Adrenal gland (tissue), 9 donors: ENCODE measurements at regions not wholly inside any gene's neighbourhood (a gene's known extent, or its start where the extent isn't known, plus 50 kb on each side); places are given as distances from the start of the nearest gene placed in this dataset.
A peak's percentile ranks its signal among the peaks of the same experiment; 100 is the strongest.

Experiments
- DNase-seq, 7 donors: peaks; one replicate each; pipeline ENCODE4 v3.0.0-alpha.2; 2019 to 2020
- H3K27ac ChIP-seq, 5 donors: fragments of 200-600 bp; sonication (generic) in 4 of 5; 1 replicate in 3 of 5; 2 replicates in 2 of 5; pipeline versions ENCODE4 v1.5.1 to v1.8.0; 2016 to 2020; ENCODE audit warnings: mild to moderate bottlenecking in 1 of 5
- H3K27me3 ChIP-seq: fragments of 200-600 bp; 2 replicates; pipeline ENCODE4 v1.8.0; 2021
- H3K36me3 ChIP-seq, 2 donors: fragments of 200-600 bp; replicated peaks in 1 of 2; 1 replicate in 1 of 2; 2 replicates in 1 of 2; pipeline versions ENCODE4 v1.5.1 to v1.8.0; 2018 to 2022
- H3K4me1 ChIP-seq, 2 donors: fragments of 200-600 bp; replicated peaks in 1 of 2; 1 replicate in 1 of 2; 2 replicates in 1 of 2; pipeline versions ENCODE4 v1.5.1 to v1.8.0; 2018 to 2021
- H3K4me3 ChIP-seq, 4 donors: fragments of 200-600 bp; sonication (generic) in 3 of 4; one replicate each; pipeline ENCODE4 v1.5.1; 2016 to 2018
- H3K9me3 ChIP-seq, 3 donors: fragments of 200-600 bp; sonication (generic) in 1 of 3; replicated peaks in 1 of 3; 1 replicate in 2 of 3; 2 replicates in 1 of 3; pipeline versions ENCODE4 v1.5.1 to v1.8.0; 2016 to 2021
- POLR2A ChIP-seq, 2 donors: fragments of 450-650 bp; IDR thresholded peaks; one replicate each; pipeline ENCODE4 v1.6.1; 2017; ENCODE audit warnings: antibody characterized with exemption in 2 of 2, mild to moderate bottlenecking in 2 of 2, moderate library complexity in 1 of 2
- WGBS, 4 donors: extraction: QIAGEN DNeasy Blood & Tissue Kit in 2 of 4; methylation state at CpG; one replicate each; pipeline versions ENCODE4 v1.1.5 to v1.1.7; 2013 to 2017; 5-methylcytosine and 5-hydroxymethylcytosine counted together
- intact Hi-C, 2 donors: fragments of 100-400 bp; cut with DNase I; formaldehyde crosslinking; loops; one replicate each; pipeline versions ENCODE4 v1.14.1 to v1.15.0; 2022 to 2023
- TF ChIP-seq, protein P1 (sequence below), 6 experiments: fragments of 450-650 bp in 4 of 6; fragments of 200-600 bp in 2 of 6; sonication (generic) in 1 of 6; IDR thresholded peaks; 1 replicate in 5 of 6; 2 replicates in 1 of 6; pipeline versions ENCODE4 v1.5.1 to v1.8.0; 2016 to 2021; ENCODE audit warnings: antibody characterized with exemption in 6 of 6, mild to moderate bottlenecking in 2 of 6, moderate library complexity in 1 of 6
- donor health status: healthy with polysubstance abuse.
- donor health status: Bipolar disorder and iron deficiency.
- donor health status: DM: yes; HTN: yes; CAD: no.
- donor health status: DM: no; HTN: no; CAD: no.
- donor health status: DM: no; HTN: no; CAD: no.

DNA sequence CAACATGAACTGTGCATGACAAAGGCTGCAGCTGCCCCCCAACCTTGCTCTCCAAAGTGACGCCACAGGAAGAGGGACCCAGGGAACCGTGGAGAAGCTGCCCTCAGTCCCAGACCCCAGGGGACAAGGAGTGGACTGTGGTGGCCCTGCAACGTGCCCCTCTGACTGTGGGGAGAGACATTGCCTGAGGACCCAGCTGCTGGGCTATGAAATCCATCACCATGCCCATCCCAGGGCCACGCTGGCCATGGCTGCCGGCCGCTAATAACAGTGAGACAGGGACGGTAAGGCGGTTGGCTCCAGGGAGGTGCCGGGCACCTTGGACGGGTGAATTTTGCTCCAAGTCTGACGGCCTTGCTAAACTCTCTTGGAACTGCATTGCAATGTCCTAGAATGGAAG lies 211.3 kb upstream of the HDAC4 start:
- no peaks in the 10 kb centered on the region for H3K4me1 ChIP-seq
- intact Hi-C loops: no loop called here
- H3K27ac ChIP-seq: no peak overlapping the region
- H3K36me3 ChIP-seq: no peaks in the 10 kb centered on the region
- WGBS, 4 donors: 82 to 86% (median 84%) methylated on average over 8 to 11 of the region's 11 CpGs
- H3K4me3 ChIP-seq: no peak overlapping the region
- peak in 1 of 7 donors; percentile 17 for DNase-seq
- TF ChIP-seq, protein P1, sequence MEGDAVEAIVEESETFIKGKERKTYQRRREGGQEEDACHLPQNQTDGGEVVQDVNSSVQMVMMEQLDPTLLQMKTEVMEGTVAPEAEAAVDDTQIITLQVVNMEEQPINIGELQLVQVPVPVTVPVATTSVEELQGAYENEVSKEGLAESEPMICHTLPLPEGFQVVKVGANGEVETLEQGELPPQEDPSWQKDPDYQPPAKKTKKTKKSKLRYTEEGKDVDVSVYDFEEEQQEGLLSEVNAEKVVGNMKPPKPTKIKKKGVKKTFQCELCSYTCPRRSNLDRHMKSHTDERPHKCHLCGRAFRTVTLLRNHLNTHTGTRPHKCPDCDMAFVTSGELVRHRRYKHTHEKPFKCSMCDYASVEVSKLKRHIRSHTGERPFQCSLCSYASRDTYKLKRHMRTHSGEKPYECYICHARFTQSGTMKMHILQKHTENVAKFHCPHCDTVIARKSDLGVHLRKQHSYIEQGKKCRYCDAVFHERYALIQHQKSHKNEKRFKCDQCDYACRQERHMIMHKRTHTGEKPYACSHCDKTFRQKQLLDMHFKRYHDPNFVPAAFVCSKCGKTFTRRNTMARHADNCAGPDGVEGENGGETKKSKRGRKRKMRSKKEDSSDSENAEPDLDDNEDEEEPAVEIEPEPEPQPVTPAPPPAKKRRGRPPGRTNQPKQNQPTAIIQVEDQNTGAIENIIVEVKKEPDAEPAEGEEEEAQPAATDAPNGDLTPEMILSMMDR (IDR thresholded peaks at IDR 0.05): no peak
- no peak for TF ChIP-seq POLR2A (IDR thresholded peaks at IDR 0.05)
- no peaks in the 10 kb centered on the region for H3K9me3 ChIP-seq
- H3K27me3 ChIP-seq: no peaks in the 10 kb centered on the region

DNA sequence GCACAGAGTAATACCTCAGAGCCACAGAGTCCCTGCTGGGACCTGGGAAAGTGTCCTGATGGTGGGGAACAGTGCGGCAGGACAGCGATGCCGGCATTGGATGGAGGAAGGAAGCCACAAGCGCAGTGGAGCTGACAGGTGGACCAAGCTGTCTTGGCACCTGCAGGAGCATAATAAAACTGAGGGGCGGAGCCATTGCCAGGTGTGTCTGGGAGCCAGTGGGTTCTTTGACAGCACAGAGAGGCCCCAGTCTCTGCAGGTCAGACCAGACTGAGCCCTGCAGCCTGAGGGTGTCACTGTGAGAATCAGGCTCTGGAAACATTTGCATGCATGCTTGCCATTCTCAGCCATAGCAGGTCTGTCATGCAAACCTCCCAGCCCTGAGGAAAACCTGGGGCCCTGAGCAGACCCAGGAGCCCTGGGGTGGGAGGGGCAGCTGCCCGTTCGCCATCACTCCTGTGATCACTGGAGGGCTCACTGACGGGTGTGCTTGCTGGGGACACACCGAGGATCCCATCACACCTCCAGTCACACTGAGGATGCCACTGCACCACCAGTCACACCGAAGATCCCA lies 210.5 kb upstream of the HDAC4 start:
- peak in 1 of 7 donors; percentile 33 for DNase-seq
- Histone ChIP-seq H3K36me3 (no peaks in the 10 kb centered on the region), H3K27me3 (no peaks in the 10 kb centered on the region), H3K27ac (no peak overlapping the region), H3K4me1 (no peaks in the 10 kb centered on the region), H3K9me3 (no peaks in the 10 kb centered on the region), H3K4me3 (no peak overlapping the region)
- intact Hi-C loops: no loop called here
- TF ChIP-seq, protein P1 (IDR thresholded peaks at IDR 0.05): no peak
- no peak for TF ChIP-seq POLR2A (IDR thresholded peaks at IDR 0.05)
- WGBS, 4 donors: 87 to 98% (median 92%) methylated on average over 5 to 10 of the region's 10 CpGs

DNA sequence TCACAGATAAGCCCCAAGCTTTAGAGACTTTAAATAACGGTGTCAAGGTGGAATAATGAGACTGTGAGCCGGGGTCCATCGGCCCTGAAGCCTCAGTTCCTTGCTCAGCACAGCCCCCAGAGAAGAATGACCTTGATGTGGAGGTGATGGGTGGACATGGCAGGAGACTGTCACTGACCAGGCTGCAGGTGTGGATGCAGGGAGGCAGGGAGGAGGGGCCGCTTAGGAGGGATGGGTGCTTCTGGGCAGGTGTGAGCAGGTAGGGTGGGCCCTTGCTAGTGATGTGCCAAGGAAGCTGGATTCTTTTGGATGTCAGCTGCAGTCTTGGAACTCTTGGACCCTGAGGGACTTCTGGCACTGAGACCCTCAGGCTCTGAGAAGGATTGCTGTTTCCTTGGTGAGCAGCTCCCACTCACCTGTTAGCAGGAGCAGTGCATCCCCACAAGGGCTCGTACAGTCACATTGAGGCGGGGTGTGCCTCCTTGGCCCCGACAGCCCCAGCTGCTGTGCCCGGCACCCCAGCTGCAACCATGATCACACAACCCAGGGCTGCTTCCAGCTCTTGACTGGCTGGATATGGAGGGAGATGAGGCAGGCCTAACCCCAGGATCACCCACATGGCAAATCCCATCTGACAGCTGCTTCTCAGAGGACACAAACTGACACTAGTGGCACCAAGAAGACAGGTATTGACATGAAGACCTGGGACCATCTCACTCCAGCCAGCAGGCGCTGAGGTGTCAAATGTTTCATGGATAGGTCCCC lies 209.8 kb upstream of the HDAC4 start:
- Histone ChIP-seq H3K27me3 (no peaks in the 10 kb centered on the region), H3K4me3 (no peak overlapping the region), H3K4me1 (no peaks in the 10 kb centered on the region), H3K9me3 (no peaks in the 10 kb centered on the region), H3K36me3 (no peaks in the 10 kb centered on the region), H3K27ac (no peak overlapping the region)
- peak in 1 of 7 donors; percentile 21 for DNase-seq
- TF ChIP-seq, protein P1 (IDR thresholded peaks at IDR 0.05): no peak
- no peak for TF ChIP-seq POLR2A (IDR thresholded peaks at IDR 0.05)
- WGBS, 4 donors: 80 to 85% (median 83%) methylated on average over 4 to 9 of the region's 9 CpGs
- intact Hi-C loops: no loop called here

DNA sequence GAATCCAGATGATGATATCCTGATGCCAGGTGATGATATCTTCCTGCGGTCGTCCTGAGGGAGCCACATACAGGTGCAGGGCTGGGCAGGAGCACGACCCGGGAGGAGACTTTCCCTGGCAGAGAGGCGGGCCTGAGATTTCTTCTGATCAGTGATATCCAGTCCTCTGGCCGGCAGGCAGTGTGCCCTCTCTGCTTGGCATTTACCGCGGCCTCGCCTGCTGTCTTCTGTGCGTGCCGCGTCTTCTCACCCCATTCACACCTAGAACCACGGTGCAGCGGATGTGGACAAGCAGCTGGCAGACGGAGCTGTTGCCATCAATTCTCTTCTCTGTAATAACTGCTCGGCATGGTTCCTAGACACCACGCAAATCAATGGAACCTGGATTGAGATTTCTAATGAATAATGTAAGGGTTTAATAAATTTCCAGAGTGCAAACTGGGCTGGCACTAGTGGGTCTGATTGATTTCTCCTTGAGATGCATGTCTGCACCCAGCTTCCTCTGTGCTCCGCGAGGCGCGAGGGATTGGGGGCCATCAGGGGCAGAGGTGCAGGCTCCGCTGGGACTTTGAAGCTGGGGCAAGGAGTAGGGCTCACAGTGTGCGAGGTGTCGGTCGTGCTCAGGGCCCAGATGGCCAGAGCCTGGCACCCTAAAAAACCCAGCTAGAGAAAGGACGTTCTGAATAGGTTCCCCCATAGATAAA lies 208.9 kb upstream of the HDAC4 start:
- H3K4me3 ChIP-seq: no peak overlapping the region
- H3K9me3 ChIP-seq: no peaks in the 10 kb centered on the region
- TF ChIP-seq POLR2A (IDR thresholded peaks at IDR 0.05): no peak
- TF ChIP-seq, protein P1 (IDR thresholded peaks at IDR 0.05): no peak
- H3K27me3 ChIP-seq: no peaks in the 10 kb centered on the region
- peak in 1 of 7 donors; percentile 42 for DNase-seq
- no peaks in the 10 kb centered on the region for H3K36me3 ChIP-seq
- H3K27ac ChIP-seq: no peak overlapping the region
- WGBS, 4 donors: 84 to 94% (median 91%) methylated on average over 22 to 26 of the region's 26 CpGs
- intact Hi-C loops: no loop called here
- H3K4me1 ChIP-seq: no peaks in the 10 kb centered on the region
